ENCODE measurements at regions not wholly inside any gene's neighbourhood (a gene's known extent, or its start where the extent isn't known, plus 50 kb on each side); places are given as distances from the start of the nearest gene placed in this dataset.
A peak's percentile ranks its signal among the peaks of the same experiment; 100 is the strongest.

- Histone ChIP-seq H2AK5ac (ENCODE audit: low read length) (no peak overlapping the region), H4K12ac (ENCODE audit: low read depth, low read length) (no peak overlapping the region), H3K36me3 (ENCODE audit: control insufficient read depth in 1 of 2, insufficient read depth in 2 of 2, low read length in 2 of 2) (no peaks in the 10 kb centered on the region), H3K4ac (ENCODE audit: low read depth, low read length) (no peak overlapping the region), H2BK5ac (ENCODE audit: low read depth, low read length, poor library complexity) (no peak overlapping the region), H3K9me3 (ENCODE audit: insufficient read depth, low read depth, low read length) (no peaks in the 10 kb centered on the region), H3K79me1 (ENCODE audit: low read length) (no peaks in the 10 kb centered on the region), H3K18ac (ENCODE audit: low read length) (no peak overlapping the region), H4K8ac (ENCODE audit: low read depth, low read length) (no peak overlapping the region), H3K14ac (ENCODE audit: low read length) (no peak overlapping the region), H4K91ac (ENCODE audit: low read depth, low read length) (no peak overlapping the region), H2AFZ (ENCODE audit: insufficient read depth, low read length, poor library complexity) (no peak overlapping the region), H3K4me3 (ENCODE audit: low read depth, low read length) (no peak overlapping the region), H3K23ac (ENCODE audit: low read length) (no peak overlapping the region), H2BK120ac (ENCODE audit: insufficient read depth, low read length, poor library complexity) (no peak overlapping the region), H3K27me3 (ENCODE audit: insufficient read depth, low read length) (no peaks in the 10 kb centered on the region), H3K4me2 (ENCODE audit: low read length) (no peak overlapping the region), H3K27ac (ENCODE audit: low read depth, low read length) (no peak overlapping the region), H3K79me2 (ENCODE audit: control insufficient read depth, insufficient read depth, low read length, poor library complexity) (no peaks in the 10 kb centered on the region), H2BK12ac (ENCODE audit: low read length) (no peak overlapping the region), H3K9ac (ENCODE audit: low read length) (no peak overlapping the region), H3K4me1 (ENCODE audit: control insufficient read depth in 1 of 2, insufficient read depth in 2 of 2, low read length in 2 of 2) (no peaks in the 10 kb centered on the region)
- WGBS (ENCODE audit: extremely low coverage, insufficient coverage, insufficient read length), result no CpG with 5 or more reads among the region's 6 CpGs
- peak in 1 of 2 donors; percentile 32 for DNase-seq
Observed at GRCh38 chr14:97692084-97692483, 894.9 kb downstream of the VRK1 start.

- H3K4me3 ChIP-seq (ENCODE audit: low read depth, low read length), result no peak overlapping the region
- H3K79me2 ChIP-seq (ENCODE audit: control insufficient read depth, insufficient read depth, low read length, poor library complexity), result no peaks in the 10 kb centered on the region
- no CpG with 5 or more reads among the region's 5 CpGs for WGBS (ENCODE audit: extremely low coverage, insufficient coverage, insufficient read length)
- no peak overlapping the region for H2BK120ac ChIP-seq (ENCODE audit: insufficient read depth, low read length, poor library complexity)
- no peaks in the 10 kb centered on the region for H3K36me3 ChIP-seq (ENCODE audit: control insufficient read depth in 1 of 2, insufficient read depth in 2 of 2, low read length in 2 of 2)
- H3K18ac ChIP-seq (ENCODE audit: low read length), result no peak overlapping the region
- H2BK5ac ChIP-seq (ENCODE audit: low read depth, low read length, poor library complexity), result no peak overlapping the region
- H3K79me1 ChIP-seq (ENCODE audit: low read length), result no peaks in the 10 kb centered on the region
- no peak overlapping the region for H4K12ac ChIP-seq (ENCODE audit: low read depth, low read length)
- no peaks in the 10 kb centered on the region for H3K27me3 ChIP-seq (ENCODE audit: insufficient read depth, low read length)
- H2BK12ac ChIP-seq (ENCODE audit: low read length), result no peak overlapping the region
- H3K9me3 ChIP-seq (ENCODE audit: insufficient read depth, low read depth, low read length), result no peaks in the 10 kb centered on the region
- DNase-seq, result peak; percentile 24 to 62
- no peak overlapping the region for H3K27ac ChIP-seq (ENCODE audit: low read depth, low read length)
- no peak overlapping the region for H2AFZ ChIP-seq (ENCODE audit: insufficient read depth, low read length, poor library complexity)
- H3K9ac ChIP-seq (ENCODE audit: low read length), result no peak overlapping the region
- H3K4me2 ChIP-seq (ENCODE audit: low read length), result no peak overlapping the region
- H3K23ac ChIP-seq (ENCODE audit: low read length), result no peak overlapping the region
- H3K4me1 ChIP-seq (ENCODE audit: control insufficient read depth in 1 of 2, insufficient read depth in 2 of 2, low read length in 2 of 2), result no peaks in the 10 kb centered on the region
- H2AK5ac ChIP-seq (ENCODE audit: low read length), result no peak overlapping the region
- H4K8ac ChIP-seq (ENCODE audit: low read depth, low read length), result no peak overlapping the region
- no peak overlapping the region for H3K14ac ChIP-seq (ENCODE audit: low read length)
- H4K91ac ChIP-seq (ENCODE audit: low read depth, low read length), result no peak overlapping the region
- no peak overlapping the region for H3K4ac ChIP-seq (ENCODE audit: low read depth, low read length)
Observed at GRCh38 chr14:97695456-97695981, 898.3 kb downstream of the VRK1 start.

GRCh38 chr14:97697772-97698171 is 900.6 kb downstream of the VRK1 start:
- Histone ChIP-seq H3K27me3 (ENCODE audit: insufficient read depth, low read length) (no peaks in the 10 kb centered on the region), H3K27ac (ENCODE audit: low read depth, low read length) (no peak overlapping the region), H3K4me1 (ENCODE audit: control insufficient read depth in 1 of 2, insufficient read depth in 2 of 2, low read length in 2 of 2) (no peaks in the 10 kb centered on the region), H3K9ac (ENCODE audit: low read length) (no peak overlapping the region), H3K4me2 (ENCODE audit: low read length) (no peak overlapping the region), H3K4me3 (ENCODE audit: low read depth, low read length) (no peak overlapping the region), H2AK5ac (ENCODE audit: low read length) (no peak overlapping the region), H3K18ac (ENCODE audit: low read length) (no peak overlapping the region), H3K4ac (ENCODE audit: low read depth, low read length) (no peak overlapping the region), H3K79me2 (ENCODE audit: control insufficient read depth, insufficient read depth, low read length, poor library complexity) (no peaks in the 10 kb centered on the region), H2BK120ac (ENCODE audit: insufficient read depth, low read length, poor library complexity) (no peak overlapping the region), H3K9me3 (ENCODE audit: insufficient read depth, low read depth, low read length) (no peaks in the 10 kb centered on the region), H4K12ac (ENCODE audit: low read depth, low read length) (no peak overlapping the region), H3K79me1 (ENCODE audit: low read length) (no peaks in the 10 kb centered on the region), H2BK5ac (ENCODE audit: low read depth, low read length, poor library complexity) (no peak overlapping the region), H4K91ac (ENCODE audit: low read depth, low read length) (no peak overlapping the region), H3K23ac (ENCODE audit: low read length) (no peak overlapping the region), H3K14ac (ENCODE audit: low read length) (no peak overlapping the region), H3K36me3 (ENCODE audit: control insufficient read depth in 1 of 2, insufficient read depth in 2 of 2, low read length in 2 of 2) (no peaks in the 10 kb centered on the region), H2AFZ (ENCODE audit: insufficient read depth, low read length, poor library complexity) (no peak overlapping the region), H4K8ac (ENCODE audit: low read depth, low read length) (no peak overlapping the region), H2BK12ac (ENCODE audit: low read length) (no peak overlapping the region)
- WGBS (ENCODE audit: extremely low coverage, insufficient coverage, insufficient read length), result no CpG with 5 or more reads among the region's 2 CpGs
- no peak for DNase-seq

GRCh38 chr14:97699026-97699425 is 901.8 kb downstream of the VRK1 start:
- no peaks in the 10 kb centered on the region for H3K36me3 ChIP-seq (ENCODE audit: control insufficient read depth in 1 of 2, insufficient read depth in 2 of 2, low read length in 2 of 2)
- H2BK5ac ChIP-seq (ENCODE audit: low read depth, low read length, poor library complexity), result no peak overlapping the region
- H3K23ac ChIP-seq (ENCODE audit: low read length), result no peak overlapping the region
- no peak overlapping the region for H4K91ac ChIP-seq (ENCODE audit: low read depth, low read length)
- no peak overlapping the region for H3K27ac ChIP-seq (ENCODE audit: low read depth, low read length)
- H3K18ac ChIP-seq (ENCODE audit: low read length), result no peak overlapping the region
- no CpG with 5 or more reads among the region's 3 CpGs for WGBS (ENCODE audit: extremely low coverage, insufficient coverage, insufficient read length)
- H3K4me1 ChIP-seq (ENCODE audit: control insufficient read depth in 1 of 2, insufficient read depth in 2 of 2, low read length in 2 of 2), result no peaks in the 10 kb centered on the region
- H3K4me3 ChIP-seq (ENCODE audit: low read depth, low read length), result no peak overlapping the region
- DNase-seq, result peak; percentile 65 to 90
- H4K8ac ChIP-seq (ENCODE audit: low read depth, low read length), result no peak overlapping the region
- H3K9me3 ChIP-seq (ENCODE audit: insufficient read depth, low read depth, low read length), result no peaks in the 10 kb centered on the region
- H2BK120ac ChIP-seq (ENCODE audit: insufficient read depth, low read length, poor library complexity), result no peak overlapping the region
- H3K4ac ChIP-seq (ENCODE audit: low read depth, low read length), result no peak overlapping the region
- no peaks in the 10 kb centered on the region for H3K27me3 ChIP-seq (ENCODE audit: insufficient read depth, low read length)
- no peak overlapping the region for H2AFZ ChIP-seq (ENCODE audit: insufficient read depth, low read length, poor library complexity)
- H2AK5ac ChIP-seq (ENCODE audit: low read length), result no peak overlapping the region
- no peaks in the 10 kb centered on the region for H3K79me1 ChIP-seq (ENCODE audit: low read length)
- no peak overlapping the region for H3K4me2 ChIP-seq (ENCODE audit: low read length)
- H2BK12ac ChIP-seq (ENCODE audit: low read length), result no peak overlapping the region
- no peak overlapping the region for H3K14ac ChIP-seq (ENCODE audit: low read length)
- no peaks in the 10 kb centered on the region for H3K79me2 ChIP-seq (ENCODE audit: control insufficient read depth, insufficient read depth, low read length, poor library complexity)
- no peak overlapping the region for H3K9ac ChIP-seq (ENCODE audit: low read length)
- H4K12ac ChIP-seq (ENCODE audit: low read depth, low read length), result no peak overlapping the region
